ENCODE measurements at regions not wholly inside any gene's neighbourhood (a gene's known extent, or its start where the extent isn't known, plus 50 kb on each side); places are given as distances from the start of the nearest gene placed in this dataset.
"Not testable (repeated sequence)": the region's sequence is repeated elsewhere in the genome, so short reads cannot be mapped to it uniquely, and the experiment has no call there.

DNA sequence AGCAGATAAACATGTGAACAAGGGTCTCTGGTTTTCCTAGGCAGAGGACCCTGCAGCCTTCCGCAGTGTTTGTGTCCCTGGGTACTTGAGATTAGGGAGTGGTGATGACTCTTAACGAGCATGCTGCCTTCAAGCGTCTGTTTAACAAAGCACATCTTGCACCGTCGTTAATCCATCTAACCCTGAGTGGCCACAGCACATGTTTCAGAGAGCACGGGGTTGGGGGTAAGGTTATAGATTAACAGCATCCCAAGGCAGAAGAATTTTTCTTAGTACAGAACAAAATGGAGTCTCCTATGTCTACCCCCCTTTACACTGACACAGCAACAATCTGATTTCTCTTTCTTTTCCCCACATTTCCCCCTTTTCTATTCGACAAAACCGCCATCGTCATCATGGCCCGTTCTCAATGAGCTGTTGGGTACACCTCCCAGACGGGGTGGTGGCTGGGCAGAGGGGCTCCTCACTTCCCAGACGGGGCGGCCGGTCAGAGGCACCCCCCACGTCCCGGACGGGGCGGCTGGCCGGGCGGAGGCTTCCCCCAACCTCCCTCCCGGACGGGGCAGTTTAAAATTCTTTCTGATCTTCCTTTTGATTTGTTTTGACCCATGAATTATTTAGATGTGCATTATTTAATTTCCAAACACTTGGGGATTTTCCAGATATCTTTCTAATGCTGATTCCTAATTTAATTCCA lies 171.7 kb upstream of the RAB6C start:
- DNase-seq: not testable (repeated sequence)

DNA sequence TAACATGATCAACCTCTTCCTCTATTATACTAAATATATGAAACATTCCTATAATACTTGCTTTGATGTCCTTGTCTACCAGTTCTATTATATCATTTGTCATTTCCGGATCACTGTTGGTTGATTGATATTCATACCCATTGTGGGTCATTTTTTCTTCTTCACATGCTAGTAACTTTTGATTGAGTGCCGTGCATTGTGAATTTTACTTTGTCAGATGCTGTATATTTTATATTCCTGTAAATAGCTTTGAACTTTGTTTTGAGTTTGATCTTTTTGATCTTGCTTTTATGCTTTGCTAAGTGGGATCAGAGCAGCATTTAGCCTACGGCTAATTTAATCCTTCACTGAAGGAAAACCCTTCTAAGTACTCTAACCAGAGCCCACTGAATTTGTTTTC lies 168.9 kb upstream of the RAB6C start:
- no peak for DNase-seq

DNA sequence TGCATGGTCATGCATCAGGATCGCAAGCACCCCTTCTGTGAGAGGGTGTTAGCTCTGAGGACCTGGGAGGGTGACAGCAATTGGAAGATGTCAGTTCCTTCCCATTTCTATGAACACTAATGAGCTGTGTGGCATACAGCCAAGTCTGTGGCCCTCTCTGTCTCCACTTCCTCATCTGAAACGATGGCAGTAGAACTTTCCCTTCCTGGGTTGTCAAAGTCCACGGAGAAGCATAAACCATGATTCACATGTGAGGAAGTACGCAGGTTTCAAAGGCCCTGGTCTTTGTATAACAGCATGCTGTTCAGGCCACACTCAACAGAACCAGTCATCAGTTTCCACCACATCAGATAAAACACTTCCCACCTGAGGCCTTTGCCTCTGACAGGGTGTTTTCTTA lies 167.4 kb upstream of the RAB6C start:
- no peak for DNase-seq

DNA sequence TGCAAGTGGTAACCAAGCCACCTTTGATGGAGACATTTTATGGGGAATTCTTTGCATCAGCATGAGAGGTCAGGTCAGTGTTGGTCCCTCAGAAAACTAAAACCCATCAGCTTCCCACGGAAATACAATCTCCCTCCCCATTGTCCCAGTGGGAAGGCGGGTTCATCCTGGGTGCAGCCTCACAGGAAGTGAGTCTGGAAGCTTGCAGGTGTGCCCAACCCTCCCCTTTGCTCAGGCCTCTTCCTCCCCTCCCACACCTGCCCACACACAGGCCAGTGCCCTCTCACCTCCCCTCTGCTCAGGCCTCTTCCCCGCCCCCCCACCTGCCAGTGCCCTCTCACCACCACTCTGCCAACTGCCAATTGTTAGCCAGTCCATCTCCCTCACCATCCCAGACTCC lies 166.8 kb upstream of the RAB6C start:
- no peak for DNase-seq

DNA sequence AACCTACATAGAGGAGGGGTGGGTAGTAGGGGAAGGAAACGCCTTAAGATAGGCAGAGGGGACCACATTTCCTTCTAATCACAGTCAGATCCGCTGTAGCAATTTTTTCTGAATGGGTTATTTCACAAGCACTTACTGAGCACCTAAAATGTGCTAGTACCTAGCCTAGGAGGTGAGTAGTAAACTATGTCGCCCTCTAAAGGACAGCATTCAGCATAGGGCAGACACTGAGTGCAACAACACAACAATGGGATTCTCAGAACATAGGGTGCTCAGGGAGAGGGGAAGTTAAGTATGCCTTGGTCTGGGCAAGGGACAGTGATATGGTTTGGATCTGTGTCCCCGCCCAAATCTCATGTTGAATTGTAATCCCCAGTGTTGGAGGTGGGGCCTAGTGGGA lies 166.1 kb upstream of the RAB6C start:
- DNase-seq: no peak

DNA sequence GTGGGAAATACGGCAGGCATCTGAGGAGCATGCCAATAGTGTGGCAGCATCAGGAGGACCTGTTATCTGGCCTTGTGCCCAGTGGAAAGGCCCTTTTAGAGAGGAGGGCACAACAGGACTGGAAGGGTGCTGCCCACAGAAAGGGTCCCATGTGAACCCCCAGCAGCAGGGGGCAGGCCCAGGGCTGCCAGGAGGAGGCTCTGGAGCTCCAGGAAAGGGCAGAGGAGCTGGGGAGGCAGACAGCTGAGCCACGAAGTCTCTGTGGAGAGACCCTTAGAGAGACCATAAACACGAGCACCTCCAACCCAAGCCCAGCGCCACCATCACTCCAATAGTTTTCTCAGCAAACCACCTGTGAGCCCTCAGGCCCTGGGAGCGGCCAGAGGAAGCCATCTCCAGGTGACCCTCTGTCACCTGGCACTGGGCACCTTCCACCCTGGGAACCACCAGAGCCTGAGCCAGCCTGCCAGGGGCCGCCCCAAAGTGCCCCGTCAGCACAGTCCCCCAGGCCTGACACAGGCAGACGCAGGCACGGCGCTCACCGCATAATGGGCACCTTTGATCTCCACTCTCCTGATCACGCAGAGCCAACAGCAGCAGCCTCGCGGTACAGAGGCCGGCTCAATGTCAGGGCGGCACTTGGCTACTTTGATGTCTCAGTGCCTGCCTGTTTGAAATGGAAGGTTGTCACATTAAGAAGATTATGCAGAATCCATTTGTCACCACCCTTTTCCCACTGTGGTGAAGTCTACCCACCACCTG lies 162.5 kb upstream of the RAB6C start:
- DNase-seq: no peak

DNA sequence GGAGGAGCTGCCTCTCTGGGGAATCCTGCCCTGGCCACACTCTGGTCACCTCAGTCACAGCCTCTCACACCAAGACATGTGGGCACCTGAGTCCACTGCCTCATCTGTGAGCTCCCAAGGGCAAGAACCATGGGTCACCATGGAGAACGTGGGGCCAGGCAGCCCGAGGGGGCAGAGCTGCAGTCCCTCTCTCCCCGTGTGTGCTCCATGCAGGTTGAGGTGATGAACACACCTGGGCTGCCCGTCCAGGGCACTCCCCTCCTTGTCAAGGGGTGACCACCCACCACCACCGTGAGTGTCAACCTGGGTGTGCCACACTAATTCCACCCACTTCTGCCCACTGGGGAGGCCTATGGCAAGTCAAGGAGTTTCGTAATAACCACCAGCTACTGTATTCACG lies 159.6 kb upstream of the RAB6C start:
- DNase-seq: no peak

DNA sequence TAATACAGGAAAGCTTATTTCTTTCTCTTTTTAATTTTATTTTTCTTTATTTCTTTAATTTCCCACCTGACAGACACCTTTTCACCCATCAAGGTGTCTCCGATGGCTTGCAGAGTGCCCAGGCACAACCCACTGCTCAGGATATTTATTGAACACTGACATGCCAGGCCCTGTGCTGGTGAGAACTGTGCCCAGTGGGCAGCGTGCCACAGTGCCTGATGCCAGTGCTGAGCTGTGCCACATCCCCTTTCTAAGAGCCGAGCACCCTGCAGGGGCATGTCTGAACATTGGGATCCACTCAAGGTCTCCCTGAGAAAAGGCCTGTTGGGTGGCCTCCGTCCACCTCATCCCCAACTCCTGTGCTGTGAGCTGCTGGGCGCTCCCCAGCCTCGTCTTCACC lies 158.6 kb upstream of the RAB6C start:
- no peak for DNase-seq

DNA sequence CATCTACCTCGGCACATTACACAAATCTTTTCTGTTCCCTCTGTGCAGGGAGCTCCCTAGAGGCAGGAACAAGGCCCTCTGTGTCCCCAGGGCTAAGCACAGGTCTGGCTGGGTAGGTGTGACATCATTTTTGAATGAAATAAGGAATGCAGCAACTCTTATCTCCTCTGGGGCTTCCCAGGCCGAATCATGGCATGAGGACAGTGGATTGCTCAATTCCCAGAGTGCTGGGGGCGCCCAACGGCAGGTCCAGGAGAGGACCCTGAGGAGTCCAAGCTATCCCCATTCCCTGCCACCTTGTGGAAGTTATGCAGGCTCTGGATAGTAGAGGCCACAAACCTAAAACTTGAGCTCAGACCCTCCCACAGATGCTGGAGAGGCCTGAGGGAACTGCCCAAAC lies 158.0 kb upstream of the RAB6C start:
- DNase-seq: no peak

DNA sequence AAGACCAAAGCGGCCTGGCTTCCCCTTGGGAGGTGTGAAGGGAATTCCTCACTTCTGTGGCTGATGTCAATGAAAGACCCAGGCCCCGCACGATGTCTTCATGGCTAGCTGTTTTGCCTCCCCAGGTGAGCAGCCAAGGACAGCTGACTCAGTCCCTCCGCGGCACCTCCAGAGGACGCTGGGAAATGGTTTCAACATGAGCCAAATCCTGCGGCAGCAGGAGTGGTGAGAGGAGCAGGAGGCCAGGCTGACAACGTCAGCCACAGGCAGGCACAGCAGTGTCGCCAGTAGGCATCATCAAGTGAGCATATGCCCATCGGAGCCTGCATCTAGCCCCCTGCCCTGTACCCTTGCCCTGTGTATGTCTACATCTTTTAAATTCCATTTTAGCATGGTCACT lies 156.4 kb upstream of the RAB6C start:
- no peak for DNase-seq

DNA sequence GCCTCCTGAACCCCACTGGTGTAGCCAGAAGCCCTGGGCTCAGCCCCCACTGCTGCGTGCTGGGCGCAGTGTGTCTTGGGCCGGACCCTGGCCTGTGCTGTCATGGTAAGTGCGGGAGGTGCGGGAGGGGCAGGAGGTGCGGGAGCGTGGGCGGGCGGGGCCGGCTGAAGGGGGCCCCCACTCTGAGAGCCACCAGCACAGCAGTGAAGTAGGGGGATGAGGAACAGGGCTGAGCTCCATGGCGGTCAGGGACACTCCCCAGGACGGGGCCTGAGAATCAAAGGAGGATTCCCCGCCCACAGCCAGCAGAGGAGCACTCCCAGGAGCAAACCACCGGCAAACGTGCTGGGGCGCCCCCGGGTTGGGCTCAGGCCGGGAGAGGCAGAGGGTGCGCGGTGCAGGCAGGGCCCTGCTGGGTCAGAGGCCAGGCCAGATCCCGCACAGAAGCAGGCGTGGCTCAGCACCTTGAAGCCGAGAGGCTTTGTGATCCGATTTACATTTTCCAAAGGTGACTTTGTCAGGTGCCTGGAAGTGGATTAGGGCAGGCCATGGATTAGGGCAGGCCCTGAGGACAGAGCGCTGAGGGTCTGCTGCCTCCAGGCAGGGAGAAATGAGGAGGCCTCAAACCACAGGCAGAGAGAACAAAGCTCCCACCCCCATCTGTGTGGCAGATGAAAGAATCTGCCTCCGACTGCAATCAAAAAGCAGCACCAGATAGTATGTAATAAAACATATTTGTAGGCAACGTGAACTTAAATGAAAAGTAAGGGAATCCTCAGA lies 152.0 kb upstream of the RAB6C start:
- no peak for DNase-seq

DNA sequence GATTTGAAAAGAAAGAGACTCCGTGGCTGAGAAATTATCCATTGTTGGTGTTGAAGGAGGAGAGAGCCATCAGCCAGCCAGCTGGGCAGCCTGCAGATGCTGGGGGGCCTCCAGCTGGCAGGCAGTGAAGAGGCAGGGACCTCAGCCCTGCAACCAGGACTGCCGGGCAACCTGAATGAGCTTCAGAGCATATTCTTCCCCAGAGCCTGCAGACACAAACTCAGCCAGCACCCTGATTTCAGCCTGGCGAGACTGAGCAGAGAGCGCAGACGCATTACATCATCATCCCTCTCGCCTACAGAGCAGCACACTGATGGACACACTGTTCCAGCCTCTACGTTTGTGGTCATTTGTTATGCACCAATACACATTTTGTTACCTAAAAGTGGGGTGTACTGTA lies 150.7 kb upstream of the RAB6C start:
- no peak for DNase-seq

DNA sequence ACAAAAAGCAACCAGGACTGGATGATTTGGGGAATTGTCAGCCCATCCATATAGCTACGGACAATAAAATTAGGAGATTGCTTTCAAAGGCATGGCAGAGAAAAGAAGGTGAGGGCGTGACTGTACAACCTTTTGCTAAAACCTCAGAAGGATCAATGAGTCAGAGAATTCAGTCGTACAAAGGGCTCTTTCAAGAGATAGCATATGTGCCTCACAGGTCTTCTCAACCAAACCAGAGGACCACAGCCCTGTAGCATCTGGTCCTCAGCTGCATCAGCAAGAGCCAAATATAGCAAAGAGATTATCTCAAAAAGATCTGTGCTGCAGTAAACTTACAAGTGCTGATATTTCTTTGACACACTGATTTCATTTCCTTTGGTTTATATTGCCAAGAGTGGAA lies 149.9 kb upstream of the RAB6C start:
- DNase-seq: no peak

DNA sequence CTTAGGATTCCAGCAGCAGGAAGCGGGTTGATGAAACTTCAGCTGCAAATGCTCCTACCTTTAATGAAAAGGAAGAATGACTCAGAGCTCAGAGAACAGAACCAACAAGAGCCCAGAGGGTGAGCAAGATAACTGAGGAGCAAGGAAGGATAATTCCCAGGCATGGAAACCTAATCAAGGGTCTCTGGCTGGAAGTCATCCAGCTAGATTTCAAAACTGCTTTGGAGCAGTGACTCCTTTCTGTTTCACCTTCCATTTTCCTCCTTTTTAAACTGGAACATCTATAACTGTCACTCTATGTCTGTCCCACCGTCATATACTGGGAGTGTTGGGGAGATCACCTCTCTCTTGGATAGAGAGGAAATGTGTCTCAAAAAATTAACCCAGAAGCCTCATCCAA lies 148.4 kb upstream of the RAB6C start:
- no peak for DNase-seq

DNA sequence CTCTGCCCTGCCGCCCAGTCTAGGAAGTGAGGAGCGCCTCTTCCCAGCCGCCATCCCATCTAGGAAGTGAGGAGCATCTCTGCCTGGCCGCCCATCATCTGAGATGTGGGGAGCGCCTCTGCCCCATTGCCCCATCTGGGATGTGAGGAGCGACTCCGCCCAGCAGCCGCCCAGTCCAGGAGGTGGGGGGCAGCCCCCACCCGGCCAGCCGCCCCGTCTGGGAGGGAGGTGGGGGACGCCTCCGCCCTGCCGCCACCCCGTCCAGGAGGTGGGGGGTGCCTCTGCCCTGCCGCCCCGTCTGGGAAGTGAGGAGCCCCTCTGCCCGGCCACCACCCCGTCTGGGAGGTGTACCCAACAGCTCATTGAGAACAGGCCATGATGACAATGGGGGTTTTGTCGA lies 146.0 kb upstream of the RAB6C start:
- DNase-seq: not testable (repeated sequence)

DNA sequence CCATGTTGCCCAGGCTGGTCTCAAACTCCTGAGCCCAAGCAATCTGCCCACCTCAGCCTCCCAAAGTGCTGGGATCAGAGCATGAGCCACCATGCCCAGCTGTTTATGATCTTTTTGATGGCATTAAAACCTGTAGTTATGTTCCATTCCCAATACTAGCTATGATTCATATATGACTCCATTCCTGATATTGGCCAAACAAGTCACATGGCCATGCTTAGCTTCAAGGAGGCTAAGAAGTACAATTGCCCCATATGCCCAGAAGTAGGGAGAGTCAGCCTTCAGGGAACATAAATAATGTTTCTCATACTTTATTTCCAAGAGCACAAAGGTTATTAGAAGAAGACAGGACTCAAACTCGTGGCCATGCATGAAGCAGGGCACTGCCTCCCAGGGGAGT lies 132.4 kb upstream of the RAB6C start:
- no peak for DNase-seq

DNA sequence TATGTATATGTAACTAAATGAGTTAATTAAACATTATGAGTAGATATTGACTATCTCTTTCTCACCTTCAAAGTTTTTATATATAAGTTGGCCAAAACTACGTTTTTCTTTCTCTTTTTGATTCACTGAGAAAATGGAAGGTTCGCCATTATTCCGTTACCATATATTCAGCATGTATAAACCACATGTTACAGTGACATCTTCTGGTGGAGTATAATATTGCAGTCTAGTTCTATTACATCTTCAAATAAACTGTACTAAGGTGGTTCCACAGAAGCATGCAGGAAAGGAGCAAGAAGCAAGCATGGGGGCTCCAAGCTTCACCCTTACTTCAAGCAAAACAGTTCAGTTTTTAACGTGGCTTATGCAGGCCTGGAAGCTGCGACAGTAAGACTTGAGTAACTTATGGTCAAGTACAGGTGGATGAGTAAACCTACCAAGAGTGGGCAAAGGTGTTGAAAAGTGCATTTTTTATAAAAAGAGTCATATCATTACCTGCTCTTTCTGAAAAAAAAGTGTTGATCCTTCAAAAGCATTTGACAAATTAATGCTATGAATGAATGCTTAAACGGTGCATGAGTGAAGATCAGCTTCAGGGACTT lies 129.8 kb upstream of the RAB6C start:
- DNase-seq: peak; percentile 82

DNA sequence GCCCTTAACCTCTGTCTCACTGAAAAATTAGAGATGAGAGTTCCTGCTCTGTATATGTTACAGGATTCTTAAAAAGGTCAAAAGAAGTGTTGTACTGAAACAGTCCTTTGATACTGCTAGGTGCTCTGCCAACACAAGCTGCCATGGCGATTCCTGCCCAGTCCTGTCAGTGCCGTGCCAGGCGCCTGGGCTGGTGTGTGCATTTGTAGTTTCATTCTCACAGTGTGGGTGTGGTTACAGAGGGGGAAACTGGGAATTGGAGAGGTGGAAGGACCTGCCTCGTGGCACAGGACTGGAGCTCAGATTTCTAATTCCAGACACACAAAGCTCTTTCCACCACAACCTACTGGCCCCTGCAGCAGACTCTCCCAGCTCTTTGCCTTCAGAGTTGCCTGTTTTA lies 122.3 kb upstream of the RAB6C start:
- DNase-seq: no peak

DNA sequence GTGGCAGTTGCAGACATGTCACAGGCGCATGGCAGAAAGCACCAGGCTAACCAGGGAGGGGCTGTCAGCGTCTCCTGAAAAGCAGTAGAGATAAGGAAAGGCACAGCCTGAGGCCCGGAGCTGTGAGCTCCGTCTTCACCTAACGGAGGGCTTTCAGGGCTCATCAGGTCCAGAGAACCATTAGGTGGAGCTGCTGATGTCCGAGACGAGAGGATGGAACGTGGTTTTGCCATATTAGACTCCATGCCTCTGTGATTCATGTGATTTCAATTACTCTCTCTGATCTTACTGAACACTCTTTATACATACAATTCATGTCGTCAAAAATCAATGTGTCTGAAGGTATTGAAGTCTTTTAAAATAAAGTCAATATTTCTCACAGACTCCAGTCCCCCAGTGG lies 120.3 kb upstream of the RAB6C start:
- no peak for DNase-seq

DNA sequence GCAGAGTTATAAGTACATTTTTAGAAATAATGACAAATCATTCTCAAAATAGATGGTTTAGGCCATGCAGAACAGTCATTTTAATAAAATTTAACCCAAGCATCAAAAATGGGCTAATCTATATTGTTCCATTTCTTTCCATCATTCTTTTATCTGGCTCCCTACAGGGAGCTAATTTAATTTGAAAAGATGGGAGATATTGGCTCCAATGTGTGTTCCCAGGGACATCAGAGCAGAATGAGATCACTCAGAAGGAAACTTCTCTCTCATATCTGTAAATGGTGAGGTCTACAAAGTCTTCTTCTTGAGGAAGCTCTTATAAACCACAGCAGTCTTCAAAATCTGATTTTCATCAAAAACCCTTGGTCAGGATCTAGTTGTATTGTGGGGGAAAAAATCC lies 119.4 kb upstream of the RAB6C start:
- no peak for DNase-seq

DNA sequence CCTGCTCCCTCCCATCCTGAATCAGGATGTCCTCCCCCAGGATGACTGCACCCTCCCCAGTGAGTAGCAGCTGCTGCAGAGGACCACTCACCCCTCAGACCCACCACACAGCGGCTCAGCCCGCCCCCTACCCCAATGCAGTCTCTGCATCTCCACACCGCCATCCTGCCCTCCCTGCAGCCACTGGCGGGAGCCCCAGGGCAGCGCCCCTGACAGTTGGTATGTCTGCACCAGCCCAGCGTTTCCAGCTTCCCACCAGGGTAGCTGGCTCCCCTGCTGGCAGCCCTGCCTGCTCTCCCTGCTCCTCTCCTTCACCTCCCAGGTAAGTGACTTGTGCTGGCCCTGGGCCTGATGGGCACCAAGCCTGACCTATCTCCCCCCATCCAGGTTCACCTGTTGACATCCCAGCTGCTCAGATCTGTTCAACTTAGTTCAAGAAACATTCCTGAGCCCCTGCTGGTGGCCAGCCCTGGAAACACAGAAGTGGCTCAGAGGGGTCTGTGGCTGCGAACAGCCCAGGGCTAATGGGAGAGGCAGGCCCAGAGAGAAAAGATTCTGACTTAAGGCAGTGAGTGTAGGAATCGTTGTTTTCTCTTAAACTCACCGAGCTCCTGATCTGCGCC lies 117.7 kb upstream of the RAB6C start:
- DNase-seq: no peak

DNA sequence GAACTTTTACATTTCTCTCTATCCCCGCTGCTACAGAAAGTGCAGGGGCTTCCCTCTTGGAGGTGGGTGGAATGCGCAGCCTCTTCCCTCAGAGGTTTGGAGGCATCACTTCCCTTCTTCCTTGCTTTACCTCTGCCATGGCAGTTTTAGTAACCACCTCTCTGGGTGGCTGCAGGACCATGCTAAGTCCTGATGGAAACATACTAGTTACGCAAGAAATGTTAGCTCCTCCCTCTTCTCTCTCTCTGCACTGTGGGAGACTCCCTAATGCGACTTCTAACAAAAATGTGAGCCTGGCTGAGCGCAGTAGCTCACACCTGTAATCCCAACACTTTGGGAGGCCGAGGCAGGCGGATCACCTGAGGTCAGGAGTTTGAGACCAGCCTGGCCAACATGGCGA lies 116.8 kb upstream of the RAB6C start:
- no peak for DNase-seq
